H1 (cell line): ENCODE measurements at regions not wholly inside any gene's neighbourhood (a gene's known extent, or its start where the extent isn't known, plus 50 kb on each side); places are given as distances from the start of the nearest gene placed in this dataset.

Source experiments
- ASH2L ChIP-seq: fragments of 200-600, 300-600 bp; sonication (generic); IDR thresholded peaks from one replicate; pipeline ENCODE4 v1.7.1; 2017; ENCODE audit warnings: low read length
- ATF3 ChIP-seq: IDR thresholded peaks from 2 replicates; pipeline ENCODE4 v1.6.1; 2011; ENCODE audit warnings: low read depth, mild to moderate bottlenecking, low read length; ENCODE audit not compliant: insufficient read depth
- CHD7 ChIP-seq: fragments of 300-600 bp; sonication (generic); IDR thresholded peaks from 2 replicates; pipeline ENCODE4 v1.7.1; 2012; ENCODE audit warnings: low read length, moderate library complexity, mild to moderate bottlenecking, inconsistent platforms; ENCODE audit not compliant: insufficient replicate concordance
- EP300 ChIP-seq, 2 experiments: IDR thresholded peaks; 1 replicate in 1 of 2; 2 replicates in 1 of 2; pipeline ENCODE4 v1.6.1; 2011 to 2012; ENCODE audit warnings: low read depth in 2 of 2, low read length in 2 of 2, mild to moderate bottlenecking in 2 of 2, borderline replicate concordance in 1 of 2, inconsistent platforms in 1 of 2, moderate library complexity in 1 of 2
- GTF2F1 ChIP-seq: IDR thresholded peaks from 2 replicates; pipeline ENCODE4 v1.6.1; 2012; ENCODE audit warnings: low read depth, low read length, improper control_type of control experiment, borderline replicate concordance
- KDM1A ChIP-seq: fragments of 200-600, 300-600 bp; sonication (generic); IDR thresholded peaks from 2 replicates; pipeline ENCODE4 v1.7.1; 2016; ENCODE audit warnings: mild to moderate bottlenecking, low read length, borderline replicate concordance
- RFX5 ChIP-seq: IDR thresholded peaks from 2 replicates; pipeline ENCODE4 v1.6.1; 2011; ENCODE audit warnings: low read depth, low read length, improper control_type of control experiment, borderline replicate concordance
- SUZ12 ChIP-seq: fragments of 200-600 bp; sonication (generic); IDR thresholded peaks from 2 replicates; pipeline ENCODE4 v1.6.1; 2012; ENCODE audit warnings: mild to moderate bottlenecking, inconsistent platforms, low read length, moderate library complexity, mixed read lengths
- TBP ChIP-seq: IDR thresholded peaks from 2 replicates; pipeline ENCODE4 v1.6.1; 2011; ENCODE audit warnings: low read depth, low read length, improper control_type of control experiment
- TCF12 ChIP-seq: IDR thresholded peaks from 2 replicates; pipeline ENCODE4 v1.6.1; 2011; ENCODE audit warnings: low read depth, mild to moderate bottlenecking, low read length

- TF ChIP-seq CHD7 (no peak), SUZ12 (no peak), ASH2L (no peak), GTF2F1 (no peak), TBP (no peak), ATF3 (no peak), RFX5 (no peak), EP300 (IDR thresholded peaks at IDR 0.05; ENCODE audit: borderline replicate concordance in 1 of 2, low read depth in 2 of 2, low read length in 2 of 2) (no peak), TCF12 (no peak), KDM1A (no peak)
Measured at GRCh38 chr22:22776121-22776520, 111.5 kb upstream of the IGLL5 start (continued).
